ENCODE measurements at regions not wholly inside any gene's neighbourhood (a gene's known extent, or its start where the extent isn't known, plus 50 kb on each side); places are given as distances from the start of the nearest gene placed in this dataset.

DNA sequence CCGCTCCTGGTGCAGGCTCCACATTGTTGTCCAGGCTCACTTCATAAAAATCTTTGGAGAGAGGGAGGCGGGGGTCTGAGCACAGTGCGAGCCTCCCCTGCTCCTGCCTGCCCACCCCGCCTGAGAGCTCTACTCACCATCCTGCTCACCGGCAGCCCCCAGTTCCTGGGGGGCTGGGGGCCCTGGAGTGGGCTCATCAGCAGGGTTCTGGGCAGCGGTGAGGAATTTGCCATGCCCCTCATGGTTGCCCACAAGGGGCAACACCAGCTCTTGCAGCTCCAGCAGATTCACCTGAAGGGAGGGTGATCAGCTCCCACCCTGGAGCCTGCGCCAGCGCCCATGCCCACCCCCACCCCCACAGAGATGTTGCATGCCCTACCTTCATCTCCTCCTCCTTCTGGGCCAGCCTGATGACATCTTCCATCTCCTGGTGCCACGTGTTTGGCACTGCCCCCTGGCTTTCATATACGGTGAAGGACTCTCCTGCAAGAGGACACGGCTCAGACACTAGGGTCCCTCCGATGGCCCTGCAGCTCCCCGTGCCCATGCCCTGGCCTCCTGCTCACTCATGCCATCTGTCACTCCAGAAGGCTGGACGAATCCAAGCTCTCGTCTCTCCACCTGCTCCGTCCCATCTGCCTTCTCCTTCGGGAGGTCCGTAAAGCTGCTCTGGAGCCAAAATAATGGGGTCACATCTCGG, 162.1 kb downstream of the TBC1D2B start:
- TF ChIP-seq, protein P1, sequence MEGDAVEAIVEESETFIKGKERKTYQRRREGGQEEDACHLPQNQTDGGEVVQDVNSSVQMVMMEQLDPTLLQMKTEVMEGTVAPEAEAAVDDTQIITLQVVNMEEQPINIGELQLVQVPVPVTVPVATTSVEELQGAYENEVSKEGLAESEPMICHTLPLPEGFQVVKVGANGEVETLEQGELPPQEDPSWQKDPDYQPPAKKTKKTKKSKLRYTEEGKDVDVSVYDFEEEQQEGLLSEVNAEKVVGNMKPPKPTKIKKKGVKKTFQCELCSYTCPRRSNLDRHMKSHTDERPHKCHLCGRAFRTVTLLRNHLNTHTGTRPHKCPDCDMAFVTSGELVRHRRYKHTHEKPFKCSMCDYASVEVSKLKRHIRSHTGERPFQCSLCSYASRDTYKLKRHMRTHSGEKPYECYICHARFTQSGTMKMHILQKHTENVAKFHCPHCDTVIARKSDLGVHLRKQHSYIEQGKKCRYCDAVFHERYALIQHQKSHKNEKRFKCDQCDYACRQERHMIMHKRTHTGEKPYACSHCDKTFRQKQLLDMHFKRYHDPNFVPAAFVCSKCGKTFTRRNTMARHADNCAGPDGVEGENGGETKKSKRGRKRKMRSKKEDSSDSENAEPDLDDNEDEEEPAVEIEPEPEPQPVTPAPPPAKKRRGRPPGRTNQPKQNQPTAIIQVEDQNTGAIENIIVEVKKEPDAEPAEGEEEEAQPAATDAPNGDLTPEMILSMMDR (IDR thresholded peaks at IDR 0.05) = no peak
- TF ChIP-seq POLR2A (IDR thresholded peaks at IDR 0.05) (no peak), EP300 (IDR thresholded peaks at IDR 0.05) (no peak)

All from ovary (tissue), 3 donors.